ENCODE measurements at regions not wholly inside any gene's neighbourhood (a gene's known extent, or its start where the extent isn't known, plus 50 kb on each side); places are given as distances from the start of the nearest gene placed in this dataset.
"Not testable (repeated sequence)": the region's sequence is repeated elsewhere in the genome, so short reads cannot be mapped to it uniquely, and the experiment has no call there.

- no peak for DNase-seq
Measured at GRCh38 chr6:90368601-90369000, 72.0 kb upstream of the BACH2 start.

- no peak for DNase-seq
Measured at GRCh38 chr6:90368001-90368400, 71.4 kb upstream of the BACH2 start.

GRCh38 chr6:90365565-90366219 lies 69.0 kb upstream of the BACH2 start:
- no peak for DNase-seq

GRCh38 chr6:90365002-90365401 lies 68.4 kb upstream of the BACH2 start:
- no peak for DNase-seq

GRCh38 chr6:90364286-90364685 lies 67.6 kb upstream of the BACH2 start:
- DNase-seq: no peak

- no peak for DNase-seq
Measured at GRCh38 chr6:90362318-90362717, 65.7 kb upstream of the BACH2 start.

- no peak for DNase-seq
Measured at GRCh38 chr6:90361174-90361573, 64.5 kb upstream of the BACH2 start.

- DNase-seq: not testable (repeated sequence)
Measured at GRCh38 chr6:90358036-90358770, 61.6 kb upstream of the BACH2 start.

GRCh38 chr6:90356012-90356421 lies 59.4 kb upstream of the BACH2 start:
- DNase-seq: no peak

GRCh38 chr6:90354961-90355360 lies 58.3 kb upstream of the BACH2 start:
- no peak for DNase-seq

GRCh38 chr6:90351696-90352095 lies 55.1 kb upstream of the BACH2 start:
- no peak for DNase-seq

- peak; percentile 19 for DNase-seq
Measured at GRCh38 chr6:90350689-90351554, 54.3 kb upstream of the BACH2 start.

- DNase-seq: peak; percentile 44
Measured at GRCh38 chr6:90347411-90347851, 50.8 kb upstream of the BACH2 start.

- no peak for DNase-seq
Measured at GRCh38 chr6:90346729-90347128, 50.1 kb upstream of the BACH2 start.

Measured in stimulated activated CD4-positive, alpha-beta T cell treated with anti-CD3 and anti-CD28 coated beads, Interleukin-15, amount 100 ng/mL, for 24 hours (primary cell).